DOHH2 (cell line): ENCODE measurements at regions not wholly inside any gene's neighbourhood (a gene's known extent, or its start where the extent isn't known, plus 50 kb on each side); places are given as distances from the start of the nearest gene placed in this dataset.
A peak's percentile ranks its signal among the peaks of the same experiment; 100 is the strongest.

Source experiments
- H3F3A ChIP-seq: fragments of 200-600 bp; sonication (generic), shearing (Covaris generic); 2 replicates; pipeline ENCODE4 v1.6.0; 2016; ENCODE audit warnings: antibody characterized with exemption, mild to moderate bottlenecking; ENCODE audit not compliant: control insufficient read depth, insufficient read depth
- H3K27ac ChIP-seq: fragments of 200-600 bp; sonication (generic); 2 replicates; pipeline ENCODE4 v1.5.1; 2014; ENCODE audit warnings: low read depth, mild to moderate bottlenecking, low read length, moderate library complexity
- H3K27me3 ChIP-seq: fragments of 200-600 bp; sonication (generic); 2 replicates; pipeline ENCODE4 v1.6.1; 2014; ENCODE audit warnings: mild to moderate bottlenecking, low read length, mixed read lengths; ENCODE audit not compliant: control insufficient read depth
- H3K36me3 ChIP-seq: fragments of 200-600 bp; sonication (generic); 2 replicates; pipeline ENCODE4 v1.6.1; 2014; ENCODE audit warnings: mild to moderate bottlenecking, low read length, moderate library complexity, mixed read lengths; ENCODE audit not compliant: control insufficient read depth
- H3K4me1 ChIP-seq: fragments of 200-600 bp; sonication (generic); 2 replicates; pipeline ENCODE4 v1.6.1; 2014; ENCODE audit warnings: mild to moderate bottlenecking, low read length, mixed read lengths; ENCODE audit not compliant: control insufficient read depth
- H3K4me2 ChIP-seq: fragments of 200-600 bp; sonication (generic); 2 replicates; pipeline ENCODE4 v1.6.0; 2014; ENCODE audit warnings: mild to moderate bottlenecking, low read length, moderate library complexity
- H3K4me3 ChIP-seq: fragments of 200-600 bp; sonication (generic); 2 replicates; pipeline ENCODE4 v1.5.1; 2014; ENCODE audit warnings: mild to moderate bottlenecking, low read length, mixed read lengths
- H3K79me2 ChIP-seq: fragments of 200-600 bp; sonication (generic); 2 replicates; pipeline ENCODE4 v1.6.1; 2014; ENCODE audit warnings: mild to moderate bottlenecking, low read length, mixed read lengths; ENCODE audit not compliant: control insufficient read depth
- H3K9me2 ChIP-seq: fragments of 200-600 bp; sonication (generic); replicated peaks from 2 replicates; pipeline ENCODE4 v1.6.1; 2014; ENCODE audit warnings: mild to moderate bottlenecking, low read length, mixed read lengths; ENCODE audit not compliant: control insufficient read depth
- H3K9me3 ChIP-seq: fragments of 200-600 bp; sonication (generic); 2 replicates; pipeline ENCODE4 v1.6.1; 2014; ENCODE audit warnings: antibody characterized with exemption, low read length, mixed read lengths; ENCODE audit not compliant: control insufficient read depth, insufficient read depth
- H4K20me1 ChIP-seq: fragments of 200-600 bp; sonication (generic); 2 replicates; pipeline ENCODE4 v1.6.0; 2014; ENCODE audit warnings: low read depth, mild to moderate bottlenecking, antibody characterized with exemption, low read length, moderate library complexity; ENCODE audit not compliant: control insufficient read depth, insufficient read depth
- CTCF ChIP-seq: fragments of 200-600 bp; sonication (generic); IDR thresholded peaks from one replicate; pipeline ENCODE4 v1.5.1; 2014; ENCODE audit warnings: antibody characterized with exemption, mild to moderate bottlenecking, low read depth, low read length; ENCODE audit not compliant: poor library complexity, severe bottlenecking
- EZH2phosphoT487 ChIP-seq: fragments of 200-600 bp; sonication (generic); IDR thresholded peaks from 2 replicates; pipeline ENCODE4 v1.6.1; 2017; ENCODE audit warnings: borderline replicate concordance, mild to moderate bottlenecking, antibody characterized with exemption, low read length, moderate library complexity, mixed read lengths

- H3K4me2 ChIP-seq = no peak overlapping the region
- TF ChIP-seq EZH2phosphoT487 (no peak), CTCF (no peak)
Measured at GRCh38 chr12:125202421-125202820, 137.2 kb downstream of the AACS start.

GRCh38 chr12:125203145-125203765 is 138.0 kb downstream of the AACS start:
- Histone ChIP-seq H3K4me3 (no peak overlapping the region), H3K27me3 (peaks cover 35% of the 10 kb centered on the region), H3K9me3 (no peaks in the 10 kb centered on the region), H3K27ac (no peak overlapping the region), H3K79me2 (no peaks in the 10 kb centered on the region), H3K9me2 (no peaks in the 10 kb centered on the region), H3K4me2 (no peak overlapping the region), H4K20me1 (no peaks in the 10 kb centered on the region), H3K4me1 (no peaks in the 10 kb centered on the region), H3F3A (no peaks in the 10 kb centered on the region), H3K36me3 (no peaks in the 10 kb centered on the region)
- peak; percentile 87 for TF ChIP-seq CTCF
- TF ChIP-seq EZH2phosphoT487 = no peak

More at GRCh38 chr12:125202421-125202820, 137.2 kb downstream of the AACS start:
- H3K9me2 ChIP-seq = no peaks in the 10 kb centered on the region
- H3K4me1 ChIP-seq = no peaks in the 10 kb centered on the region
- H3K36me3 ChIP-seq = no peaks in the 10 kb centered on the region
- H3K4me3 ChIP-seq = no peak overlapping the region
- H3K27ac ChIP-seq = no peak overlapping the region
- H3K9me3 ChIP-seq = no peaks in the 10 kb centered on the region
- H4K20me1 ChIP-seq = no peaks in the 10 kb centered on the region
- peaks cover 43% of the 10 kb centered on the region for H3K27me3 ChIP-seq
- no peaks in the 10 kb centered on the region for H3K79me2 ChIP-seq
- H3F3A ChIP-seq = no peaks in the 10 kb centered on the region

- Histone ChIP-seq H3K27me3 (peaks cover 19% of the 10 kb centered on the region), H3K9me2 (no peaks in the 10 kb centered on the region), H3K36me3 (no peaks in the 10 kb centered on the region), H3F3A (no peaks in the 10 kb centered on the region), H3K27ac (no peak overlapping the region), H3K4me2 (no peak overlapping the region), H3K79me2 (no peaks in the 10 kb centered on the region), H3K9me3 (no peaks in the 10 kb centered on the region), H3K4me3 (no peak overlapping the region), H3K4me1 (no peaks in the 10 kb centered on the region), H4K20me1 (no peaks in the 10 kb centered on the region)
- TF ChIP-seq CTCF = no peak
- TF ChIP-seq EZH2phosphoT487 = no peak
Measured at GRCh38 chr12:125205386-125205785, 140.2 kb downstream of the AACS start.
